HG03095 (cell line): ENCODE measurements at regions not wholly inside any gene's neighbourhood (a gene's known extent, or its start where the extent isn't known, plus 50 kb on each side); places are given as distances from the start of the nearest gene placed in this dataset.
"Not testable (repeated sequence)": the region's sequence is repeated elsewhere in the genome, so short reads cannot be mapped to it uniquely, and the experiment has no call there.

ENCODE experiments used
- ATAC-seq: cut with Tn5 transposase; IDR thresholded peaks from one replicate; pipeline ENCODE4 v1.9.1; 2021; ENCODE audit warnings: moderate library complexity; ENCODE audit not compliant: unreplicated experiment

- no peak for ATAC-seq
Observed at GRCh38 chr3:110821586-110821985, 250.0 kb upstream of the NECTIN3 start.

DNA sequence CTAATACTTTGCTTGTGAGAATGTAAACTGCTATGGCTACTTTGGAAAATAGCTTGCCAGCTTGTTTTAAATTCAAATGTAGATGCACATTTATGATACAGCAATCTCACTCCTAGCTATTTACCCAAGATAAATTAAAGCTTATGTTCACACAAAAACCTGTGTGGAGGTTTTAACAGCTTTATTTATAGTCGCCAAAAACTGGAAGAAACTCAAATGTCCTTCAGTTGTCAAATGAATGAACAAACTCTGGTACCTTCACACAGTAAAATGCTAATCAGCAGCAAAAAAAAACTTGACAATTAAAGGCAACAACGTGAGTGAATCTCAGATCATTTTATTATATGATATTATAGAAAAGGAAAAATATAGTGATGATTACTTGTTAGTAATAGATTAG, 248.6 kb upstream of the NECTIN3 start:
- no peak for ATAC-seq

GRCh38 chr3:110846971-110847370, 224.6 kb upstream of the NECTIN3 start:
- no peak for ATAC-seq

- no peak for ATAC-seq
Observed at GRCh38 chr3:110849064-110849463, 222.6 kb upstream of the NECTIN3 start.

- ATAC-seq = no peak
Observed at GRCh38 chr3:110851736-110852135, 219.9 kb upstream of the NECTIN3 start.

DNA sequence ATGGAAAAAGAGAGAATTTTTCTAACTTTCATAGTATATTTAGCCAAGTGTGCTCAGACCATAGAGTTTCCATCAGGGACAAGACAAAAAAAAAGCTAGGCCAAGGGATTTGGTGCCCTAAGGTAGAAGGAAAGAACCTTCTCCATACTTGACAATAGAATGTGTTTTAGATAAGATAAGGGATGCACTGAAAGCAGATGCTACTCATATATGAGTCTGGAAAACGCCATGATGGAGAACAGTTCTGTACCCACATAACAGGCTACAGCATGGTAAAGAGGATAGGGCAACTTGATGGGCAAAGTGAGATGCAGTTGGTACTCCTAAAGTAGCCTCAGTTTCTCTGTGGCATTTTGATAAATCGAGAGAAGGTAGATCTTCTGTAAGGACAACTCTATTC, 216.4 kb upstream of the NECTIN3 start:
- ATAC-seq = no peak

DNA sequence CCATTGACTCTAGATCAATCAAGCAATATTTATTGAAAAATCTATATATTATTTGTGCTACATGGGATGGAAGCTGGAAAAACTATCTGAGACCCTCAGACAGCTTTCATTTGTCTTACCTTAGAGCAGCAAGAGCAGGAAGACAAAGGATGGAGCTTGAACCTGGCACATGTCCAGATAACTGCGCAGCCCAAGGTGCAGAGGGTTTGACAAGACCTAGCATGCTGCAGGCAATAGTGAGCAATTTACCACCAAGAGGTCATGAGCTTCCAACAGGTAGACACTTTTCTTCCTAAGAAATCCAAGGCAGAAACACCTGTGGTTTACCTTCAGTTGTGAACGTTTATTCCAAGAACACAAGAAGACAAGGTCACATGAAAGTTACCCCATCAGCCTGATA, 214.7 kb upstream of the NECTIN3 start:
- no peak for ATAC-seq

DNA sequence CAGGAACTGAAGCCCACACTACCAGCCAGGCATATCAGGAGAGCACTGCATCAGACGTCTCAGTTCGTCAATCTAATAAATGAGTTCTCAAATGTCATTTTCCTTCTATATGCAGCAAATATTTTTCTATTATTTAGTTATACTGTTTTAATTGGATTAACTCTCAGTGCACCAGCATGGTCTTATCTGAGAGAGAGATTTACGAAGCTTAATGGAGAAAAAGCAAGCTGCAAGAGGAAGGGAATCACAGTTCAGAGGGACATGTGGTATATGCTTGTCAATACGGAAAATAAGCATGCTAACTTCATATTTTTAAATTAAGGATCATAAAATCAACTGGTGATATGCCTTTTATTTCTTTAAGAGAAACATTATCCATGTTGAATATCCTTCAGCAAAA, 213.1 kb upstream of the NECTIN3 start:
- no peak for ATAC-seq

- ATAC-seq = no peak
Observed at GRCh38 chr3:110859336-110859735, 212.3 kb upstream of the NECTIN3 start.

- no peak for ATAC-seq
Observed at GRCh38 chr3:110859993-110860392, 211.6 kb upstream of the NECTIN3 start.

DNA sequence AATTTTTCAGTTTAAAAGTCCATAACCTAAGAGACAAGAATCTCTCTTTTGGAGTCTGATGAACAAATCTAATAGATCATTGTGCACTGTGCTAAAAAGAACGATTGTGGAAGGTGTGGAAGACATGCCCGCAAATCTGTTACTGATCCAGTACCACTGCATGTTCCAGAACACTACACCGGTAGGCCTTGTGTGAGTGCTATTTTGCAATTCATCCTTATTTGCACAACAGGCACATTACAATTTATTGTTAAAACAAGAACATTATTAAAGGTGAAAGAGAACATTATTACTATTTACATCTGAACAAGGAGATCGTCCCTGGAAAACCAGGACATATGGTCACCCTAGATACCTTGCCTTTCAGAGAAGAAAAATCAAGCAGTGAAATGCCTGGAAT, 205.7 kb upstream of the NECTIN3 start:
- ATAC-seq = no peak

- ATAC-seq = no peak
Observed at GRCh38 chr3:110868106-110868505, 203.5 kb upstream of the NECTIN3 start.

DNA sequence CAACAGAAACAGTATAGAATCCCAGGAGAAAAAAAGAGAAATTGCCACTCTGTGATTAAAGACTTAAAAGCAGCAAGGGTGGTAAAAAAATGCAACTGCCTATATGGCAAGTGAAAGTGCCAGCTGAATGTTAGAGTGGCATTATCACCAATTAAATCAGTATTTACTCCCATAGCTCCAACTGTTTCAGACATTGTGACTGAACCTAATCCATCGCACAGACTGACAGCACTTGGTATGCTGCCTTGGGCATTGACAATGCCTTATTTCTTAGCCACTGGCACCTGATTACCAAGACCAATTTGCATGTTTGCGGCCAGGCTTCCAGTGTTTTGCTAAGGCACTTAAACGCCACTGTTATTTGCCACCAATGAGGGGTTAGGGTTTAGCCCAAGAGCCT, 201.9 kb upstream of the NECTIN3 start:
- no peak for ATAC-seq

- ATAC-seq = no peak
Observed at GRCh38 chr3:110871869-110872268, 199.7 kb upstream of the NECTIN3 start.

- ATAC-seq = no peak
Observed at GRCh38 chr3:110878692-110879091, 192.9 kb upstream of the NECTIN3 start.

DNA sequence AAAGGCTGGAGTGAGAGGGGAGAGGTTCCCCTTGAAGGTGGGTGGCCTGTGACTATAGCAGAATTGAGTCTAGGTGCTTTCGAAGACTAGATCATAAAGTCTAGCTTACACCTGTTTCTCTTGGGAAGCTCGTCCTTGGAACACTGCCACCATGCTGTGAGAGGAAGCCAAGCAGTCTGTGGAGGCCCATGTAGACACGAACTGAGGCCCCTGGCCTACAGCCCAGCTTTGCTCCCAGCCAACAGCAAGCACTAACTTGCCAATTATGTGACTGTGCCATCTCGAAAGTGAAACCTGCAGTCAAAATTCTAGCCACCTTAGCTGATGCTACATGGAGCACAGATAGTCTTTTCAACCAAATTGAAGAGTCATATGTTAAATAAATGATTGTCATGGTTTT, 190.5 kb upstream of the NECTIN3 start:
- ATAC-seq = peak; percentile 52

DNA sequence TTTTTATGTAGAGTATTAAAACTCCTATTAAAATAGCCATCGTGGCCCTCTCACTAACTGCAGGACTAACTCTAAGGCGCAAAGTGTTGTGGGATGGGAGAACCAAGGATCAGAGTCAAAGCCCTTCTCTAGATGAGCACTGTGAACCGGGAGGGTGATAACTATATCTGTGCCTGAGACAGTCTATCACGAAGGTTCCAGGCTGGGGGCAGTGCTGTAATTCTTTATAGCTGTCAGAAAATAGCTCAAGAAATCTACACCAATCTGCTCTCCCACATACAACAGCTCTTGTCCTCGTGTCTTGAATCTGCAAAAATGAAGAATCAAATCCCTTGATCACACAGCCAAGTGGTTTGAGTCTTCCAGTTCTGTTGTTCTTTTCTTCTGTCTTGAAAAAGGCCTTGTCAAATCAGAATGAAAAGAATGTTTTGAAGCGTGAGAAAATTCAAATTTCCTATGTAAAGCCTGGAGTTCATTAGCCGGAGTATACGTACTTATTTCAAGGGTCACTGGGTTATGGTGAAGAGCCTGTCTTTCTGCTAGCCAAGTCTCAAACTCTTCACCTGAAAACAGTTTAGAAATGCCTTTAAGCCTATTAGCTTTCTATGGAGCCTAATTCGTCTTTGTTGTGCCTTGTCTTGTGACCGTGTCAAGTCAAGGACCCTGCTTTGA, 185.3 kb upstream of the NECTIN3 start:
- no peak for ATAC-seq

DNA sequence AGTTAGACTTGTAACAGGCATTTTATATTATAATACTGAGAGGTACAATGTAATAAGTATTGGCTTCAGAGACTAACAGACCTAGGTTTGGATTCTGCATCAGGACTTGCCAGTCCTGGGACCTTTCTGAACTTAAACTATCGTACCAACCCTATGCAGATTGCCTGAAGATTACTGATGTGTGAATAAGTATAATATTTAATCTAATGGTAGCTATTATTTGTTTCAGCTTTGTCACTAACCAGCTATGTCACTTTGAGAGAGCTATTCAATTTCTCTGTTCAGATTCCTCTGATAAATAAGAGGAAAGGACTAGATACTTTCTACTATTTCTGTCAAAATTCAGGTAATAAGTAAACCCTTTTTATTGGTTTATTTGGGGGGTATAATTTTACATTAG, 184.4 kb upstream of the NECTIN3 start:
- ATAC-seq = no peak

GRCh38 chr3:110888625-110889375, 182.8 kb upstream of the NECTIN3 start:
- ATAC-seq = not testable (repeated sequence)

GRCh38 chr3:110889376-110889699, 182.3 kb upstream of the NECTIN3 start:
- not testable (repeated sequence) for ATAC-seq

- no peak for ATAC-seq
Observed at GRCh38 chr3:110894574-110894973, 177.0 kb upstream of the NECTIN3 start.

- ATAC-seq = no peak
Observed at GRCh38 chr3:110895054-110895453, 176.6 kb upstream of the NECTIN3 start.

DNA sequence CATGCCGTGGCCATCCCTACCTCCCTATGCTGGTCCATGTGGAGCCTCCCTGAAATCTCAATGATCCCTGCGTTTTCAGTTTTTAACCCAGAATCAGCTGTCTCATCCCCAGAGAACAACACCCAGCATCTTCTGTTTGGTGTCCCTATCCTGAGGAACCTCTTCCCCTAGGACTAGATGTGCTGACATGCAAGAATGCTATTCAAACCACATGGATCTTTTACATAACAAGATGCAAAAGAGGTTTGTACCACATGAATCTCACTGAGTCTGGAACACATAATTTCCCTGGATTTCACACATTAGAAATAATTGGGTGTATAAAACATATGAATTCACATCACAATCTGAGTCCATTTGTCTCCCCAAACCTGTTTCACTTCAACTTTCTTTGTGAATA, 174.6 kb upstream of the NECTIN3 start:
- no peak for ATAC-seq
